ENCODE measurements at regions not wholly inside any gene's neighbourhood (a gene's known extent, or its start where the extent isn't known, plus 50 kb on each side); places are given as distances from the start of the nearest gene placed in this dataset.
"Not testable (repeated sequence)": the region's sequence is repeated elsewhere in the genome, so short reads cannot be mapped to it uniquely, and the experiment has no call there.

DNA sequence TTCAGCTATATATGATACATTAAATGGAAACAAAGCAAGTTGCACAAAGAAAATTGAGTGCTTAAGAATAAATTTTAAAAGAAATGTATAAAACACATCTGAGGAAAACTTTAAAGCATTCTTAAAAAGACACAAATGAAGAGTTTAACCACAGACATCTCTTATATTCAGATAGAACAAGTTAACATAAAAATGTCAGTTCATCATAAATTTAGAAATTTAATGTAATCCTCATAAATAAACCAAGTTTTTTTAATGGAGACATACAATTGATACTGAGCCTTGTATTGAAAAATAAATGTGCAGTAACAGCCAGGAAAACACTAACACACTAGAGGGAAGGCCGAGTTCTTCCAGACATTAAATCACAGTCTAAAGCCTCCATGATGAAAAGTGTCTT lies 243.9 kb upstream of the MKLN1 start:
- H3K9me3 ChIP-seq = no peaks in the 10 kb centered on the region
- H3K27me3 ChIP-seq = no peaks in the 10 kb centered on the region
- H3K4me1 ChIP-seq = peaks cover 3 to 4% of the 10 kb centered on the region in 2 donors
- intact Hi-C loops (cut with DNase I; ENCODE audit: low total_unique reads) = no loop called here
- TF ChIP-seq, protein P1, sequence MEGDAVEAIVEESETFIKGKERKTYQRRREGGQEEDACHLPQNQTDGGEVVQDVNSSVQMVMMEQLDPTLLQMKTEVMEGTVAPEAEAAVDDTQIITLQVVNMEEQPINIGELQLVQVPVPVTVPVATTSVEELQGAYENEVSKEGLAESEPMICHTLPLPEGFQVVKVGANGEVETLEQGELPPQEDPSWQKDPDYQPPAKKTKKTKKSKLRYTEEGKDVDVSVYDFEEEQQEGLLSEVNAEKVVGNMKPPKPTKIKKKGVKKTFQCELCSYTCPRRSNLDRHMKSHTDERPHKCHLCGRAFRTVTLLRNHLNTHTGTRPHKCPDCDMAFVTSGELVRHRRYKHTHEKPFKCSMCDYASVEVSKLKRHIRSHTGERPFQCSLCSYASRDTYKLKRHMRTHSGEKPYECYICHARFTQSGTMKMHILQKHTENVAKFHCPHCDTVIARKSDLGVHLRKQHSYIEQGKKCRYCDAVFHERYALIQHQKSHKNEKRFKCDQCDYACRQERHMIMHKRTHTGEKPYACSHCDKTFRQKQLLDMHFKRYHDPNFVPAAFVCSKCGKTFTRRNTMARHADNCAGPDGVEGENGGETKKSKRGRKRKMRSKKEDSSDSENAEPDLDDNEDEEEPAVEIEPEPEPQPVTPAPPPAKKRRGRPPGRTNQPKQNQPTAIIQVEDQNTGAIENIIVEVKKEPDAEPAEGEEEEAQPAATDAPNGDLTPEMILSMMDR (IDR thresholded peaks at IDR 0.05) = no peak
- no peak for DNase-seq
- no peaks in the 10 kb centered on the region for H3K36me3 ChIP-seq
- no peak overlapping the region for H3K4me3 ChIP-seq
- H3K27ac ChIP-seq = no peak overlapping the region

DNA sequence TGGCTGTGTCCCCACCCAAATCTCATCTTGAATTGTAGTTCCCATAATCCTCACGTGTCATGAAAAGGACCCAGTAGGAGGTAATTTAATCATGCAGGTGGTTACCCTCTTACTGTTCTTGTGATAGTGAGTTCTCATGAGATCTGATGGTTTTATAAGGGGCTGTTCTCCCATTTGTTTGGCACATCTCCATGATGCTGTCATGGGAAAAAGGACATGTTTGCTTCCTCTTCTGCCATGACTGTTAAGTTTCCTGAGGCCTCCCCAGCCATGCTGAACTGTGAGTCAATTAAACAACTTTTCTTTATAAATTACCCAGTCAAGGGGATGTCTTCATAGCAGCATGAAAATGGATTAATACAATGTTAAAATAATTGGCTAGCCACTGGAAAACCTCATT lies 243.3 kb upstream of the MKLN1 start:
- DNase-seq; H3K4me3 ChIP-seq; H3K27ac ChIP-seq; H3K36me3 ChIP-seq; intact Hi-C loops (cut with DNase I; ENCODE audit: low total_unique reads); H3K4me1 ChIP-seq; H3K27me3 ChIP-seq; H3K9me3 ChIP-seq: not testable (repeated sequence)

GRCh38 chr7:131087756-131088658 lies 239.7 kb upstream of the MKLN1 start:
- Histone ChIP-seq H3K27ac (no peak overlapping the region), H3K36me3 (no peaks in the 10 kb centered on the region), H3K9me3 (no peaks in the 10 kb centered on the region), H3K27me3 (no peaks in the 10 kb centered on the region), H3K4me1 (peaks cover 4 to 6% of the 10 kb centered on the region in 2 donors), H3K4me3 (no peak overlapping the region)
- no peak for DNase-seq
- no peak for TF ChIP-seq POLR2A (IDR thresholded peaks at IDR 0.05)
- TF ChIP-seq, protein P1 (IDR thresholded peaks at IDR 0.05) = no peak
- intact Hi-C loops (cut with DNase I; ENCODE audit: low total_unique reads) = no loop called here

DNA sequence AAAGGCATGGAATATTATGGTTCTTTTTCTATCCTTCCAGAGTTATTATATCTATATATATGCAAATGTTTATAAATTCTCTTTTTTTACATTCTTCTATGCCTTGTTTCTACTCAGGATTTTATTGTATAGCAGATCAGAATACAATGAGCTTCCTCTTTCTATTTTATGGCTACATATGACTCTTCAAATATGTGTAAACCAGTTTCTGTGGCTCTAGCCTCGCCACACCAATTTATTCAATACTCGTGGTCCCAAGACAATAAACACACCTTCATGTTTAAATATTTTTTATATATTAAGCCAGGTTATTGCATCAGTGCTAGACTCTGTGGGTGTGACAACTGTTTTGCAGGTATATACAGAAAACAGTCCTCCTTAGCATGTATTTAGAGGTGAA lies 237.5 kb upstream of the MKLN1 start:
- Histone ChIP-seq H3K4me3 (no peak overlapping the region), H3K36me3 (no peaks in the 10 kb centered on the region), H3K27me3 (no peaks in the 10 kb centered on the region), H3K4me1 (peaks cover 4 to 6% of the 10 kb centered on the region in 2 donors), H3K27ac (no peak overlapping the region), H3K9me3 (no peaks in the 10 kb centered on the region)
- DNase-seq = no peak
- intact Hi-C loops (cut with DNase I; ENCODE audit: low total_unique reads) = no loop called here
- TF ChIP-seq POLR2A (IDR thresholded peaks at IDR 0.05) = no peak
- TF ChIP-seq, protein P1 (IDR thresholded peaks at IDR 0.05) = no peak

DNA sequence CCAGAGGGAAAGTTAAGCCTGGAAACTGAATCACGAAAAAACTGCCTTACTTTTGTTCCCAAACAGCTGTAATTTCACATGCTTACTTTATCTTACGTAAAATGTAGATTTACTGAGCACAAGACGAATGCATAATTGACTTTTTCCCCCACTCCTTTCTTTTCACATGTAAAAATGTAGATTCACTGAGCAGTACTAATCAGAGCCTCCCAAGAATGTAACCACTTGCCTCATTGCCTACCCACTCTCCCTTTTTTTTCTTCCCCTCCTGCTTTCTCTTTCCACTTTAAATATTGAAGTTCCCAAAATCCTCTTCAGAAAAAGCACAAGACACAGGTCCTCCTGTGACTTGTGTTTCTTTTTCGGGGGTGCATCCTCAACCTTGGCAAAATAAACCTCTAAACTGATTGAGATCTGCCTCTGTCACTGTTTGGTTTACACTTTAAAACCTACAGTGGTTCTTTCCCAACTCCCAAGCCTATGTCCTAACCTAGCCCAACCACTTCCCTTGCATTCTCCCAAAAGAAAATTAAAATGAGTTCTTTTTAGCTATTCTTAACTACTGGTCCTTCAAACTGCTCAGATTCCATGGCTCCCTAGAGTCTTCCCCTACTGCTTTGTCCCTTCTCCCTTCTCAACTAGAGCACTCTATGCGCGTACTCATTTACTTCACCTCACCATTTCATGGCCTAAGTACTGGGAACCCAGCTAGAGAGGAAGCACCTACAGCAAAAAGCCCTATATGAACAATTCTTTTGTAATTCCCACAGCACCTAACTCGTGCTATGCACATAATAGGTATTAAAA lies 236.6 kb upstream of the MKLN1 start:
- TF ChIP-seq, protein P1 (IDR thresholded peaks at IDR 0.05) = no peak
- TF ChIP-seq POLR2A (IDR thresholded peaks at IDR 0.05) = no peak
- no peaks in the 10 kb centered on the region for H3K9me3 ChIP-seq
- peaks cover 4 to 6% of the 10 kb centered on the region in 2 donors for H3K4me1 ChIP-seq
- intact Hi-C loops (cut with DNase I; ENCODE audit: low total_unique reads) = no loop called here
- no peak overlapping the region for H3K27ac ChIP-seq
- H3K36me3 ChIP-seq = no peaks in the 10 kb centered on the region
- no peak for DNase-seq
- no peaks in the 10 kb centered on the region for H3K27me3 ChIP-seq
- H3K4me3 ChIP-seq = no peak overlapping the region
